ENCODE measurements at regions not wholly inside any gene's neighbourhood (a gene's known extent, or its start where the extent isn't known, plus 50 kb on each side); places are given as distances from the start of the nearest gene placed in this dataset.

GRCh38 chr2:189375842-189376241, 65.4 kb upstream of the WDR75 start:
- TF ChIP-seq CTCF (IDR thresholded peaks at IDR 0.05) (no peak), POLR2A (IDR thresholded peaks at IDR 0.05) (no peak)
